NOMO-1 (cell line): ENCODE measurements at regions not wholly inside any gene's neighbourhood (a gene's known extent, or its start where the extent isn't known, plus 50 kb on each side); places are given as distances from the start of the nearest gene placed in this dataset.
"Not testable (repeated sequence)": the region's sequence is repeated elsewhere in the genome, so short reads cannot be mapped to it uniquely, and the experiment has no call there.

Source experiments
- DNase-seq, 2 experiments: peaks; one replicate each; lab custom pipeline; 2025; ENCODE audit not compliant: unreplicated experiment in 2 of 2; lab: John Stamatoyannopoulos, UW

DNA sequence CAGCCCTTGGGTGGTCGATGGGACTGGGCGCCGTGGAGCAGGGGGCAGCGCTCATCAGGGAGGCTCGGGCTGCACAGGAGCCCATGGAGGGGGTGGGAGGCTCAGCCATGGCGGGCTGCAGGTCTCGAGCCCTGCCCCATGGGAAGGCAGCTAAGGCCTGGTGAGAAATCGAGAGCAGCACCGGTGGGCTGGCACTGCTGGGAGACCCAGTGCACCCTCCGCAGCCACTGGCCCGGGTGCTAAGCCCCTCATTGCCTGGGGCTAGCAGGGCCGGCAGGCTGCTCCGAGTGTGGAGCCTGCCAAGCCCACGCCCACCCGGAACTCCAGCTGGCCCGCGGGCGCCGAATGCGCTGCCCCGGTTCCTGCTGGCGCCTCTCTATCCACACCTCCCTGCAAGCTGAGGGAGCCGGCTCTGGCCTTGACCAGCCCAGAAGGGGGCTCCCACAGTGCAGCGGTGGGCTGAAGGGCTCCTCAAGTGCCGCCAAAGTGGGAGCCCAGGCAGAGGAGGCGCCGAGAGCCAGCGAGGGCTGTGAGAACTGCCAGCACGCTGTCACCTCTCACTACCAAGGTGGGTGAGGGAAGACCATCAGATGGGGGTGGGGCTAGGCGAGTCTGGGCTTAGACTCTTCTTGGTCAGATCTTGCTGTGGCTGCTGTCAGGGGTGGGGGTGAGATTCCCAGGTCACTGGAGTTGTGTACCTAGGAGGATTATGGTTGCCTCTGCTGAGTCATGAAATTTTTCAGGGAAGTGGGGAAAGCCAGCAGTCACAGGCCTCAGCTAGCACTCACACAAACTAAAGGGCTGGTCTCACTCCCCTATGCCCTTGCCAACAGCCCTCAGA, 87.0 kb upstream of the NDST4 start:
- not testable (repeated sequence) for DNase-seq

DNA sequence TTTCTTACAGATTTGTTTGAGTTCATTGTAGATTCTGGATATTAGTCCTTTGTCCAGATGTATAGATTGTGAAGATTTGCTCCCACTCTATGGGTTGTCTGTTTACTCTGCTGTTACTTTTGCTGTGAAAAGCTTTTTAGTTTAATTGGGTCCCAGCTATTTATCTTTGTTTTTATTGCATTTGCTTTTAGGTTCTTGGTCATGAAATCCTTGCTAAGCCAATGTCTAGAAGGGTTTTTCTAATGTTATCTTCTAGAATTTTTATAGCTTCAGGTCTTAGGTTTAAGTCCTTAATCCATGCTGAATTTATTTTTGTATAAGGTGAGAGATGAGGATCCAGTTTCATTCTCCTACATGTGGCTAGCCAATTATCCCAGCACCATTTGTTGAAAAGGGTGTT, 81.2 kb upstream of the NDST4 start:
- not testable (repeated sequence) for DNase-seq

DNA sequence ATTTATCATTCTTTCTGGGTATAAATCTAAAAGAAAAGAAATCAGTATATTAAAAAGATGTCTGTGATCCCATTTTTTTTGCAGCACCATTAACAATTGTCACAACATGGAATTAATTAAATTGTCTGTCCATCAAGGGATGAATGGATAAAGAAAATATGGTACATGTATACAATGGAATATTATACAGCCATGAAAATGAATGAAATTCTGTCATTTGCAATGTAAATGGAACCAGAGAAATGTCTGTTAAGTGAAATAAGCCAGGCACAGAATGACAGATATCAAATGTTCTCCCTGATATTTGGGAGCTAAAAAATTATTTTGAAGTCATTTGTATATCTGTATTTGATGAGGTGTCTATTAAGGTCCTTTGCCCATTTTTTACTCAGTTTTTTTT, 77.1 kb upstream of the NDST4 start:
- DNase-seq, result no peak

DNA sequence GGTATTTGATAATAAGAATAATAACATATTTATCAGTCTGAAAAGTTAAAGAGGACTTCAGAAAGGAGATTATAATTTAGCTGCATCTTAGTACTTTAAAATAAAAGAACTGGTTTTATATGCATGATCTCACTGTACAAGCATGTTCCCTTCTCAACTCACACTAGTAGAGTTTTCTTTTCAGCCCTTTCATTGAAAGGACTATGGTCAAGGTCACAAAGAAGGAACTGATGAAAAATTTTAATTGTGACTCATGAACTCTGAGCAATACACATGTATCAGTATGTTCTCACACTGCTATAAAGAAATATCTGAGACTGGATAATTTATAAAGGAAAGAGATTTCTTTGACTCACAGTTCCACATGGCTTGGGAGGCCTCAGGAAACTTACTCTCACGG, 73.7 kb upstream of the NDST4 start:
- no peak for DNase-seq

DNA sequence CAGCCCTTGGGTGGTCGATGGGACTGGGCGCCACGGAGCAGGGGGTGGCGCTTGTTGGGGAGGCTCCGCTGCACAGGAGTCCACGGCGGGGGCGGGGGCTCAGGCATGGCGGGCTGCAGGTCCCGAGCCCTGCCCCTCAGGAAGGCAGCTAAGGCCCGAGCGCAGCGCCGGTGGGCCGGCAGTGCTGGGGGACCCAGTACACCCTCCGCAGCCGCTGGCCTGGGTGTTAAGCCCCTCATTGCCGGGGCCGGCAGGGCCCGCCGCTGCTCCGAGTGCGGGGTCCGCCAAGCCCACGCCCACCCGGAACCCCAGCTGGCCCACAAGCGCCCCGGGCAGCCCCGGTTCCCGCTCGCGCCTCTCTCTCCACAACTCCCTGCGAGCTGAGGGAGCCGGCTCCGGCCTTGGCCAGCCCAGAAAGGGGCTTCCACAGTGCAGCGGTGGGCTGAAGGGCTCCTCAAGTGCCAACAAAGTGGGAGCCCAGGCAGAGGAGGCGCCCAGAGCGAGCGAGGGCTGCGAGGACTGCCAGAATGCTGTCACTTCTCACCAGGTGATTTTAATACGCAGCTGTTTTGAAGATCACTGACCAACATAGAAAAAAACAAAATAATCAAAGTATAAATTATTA, 66.1 kb upstream of the NDST4 start:
- DNase-seq, result not testable (repeated sequence)

DNA sequence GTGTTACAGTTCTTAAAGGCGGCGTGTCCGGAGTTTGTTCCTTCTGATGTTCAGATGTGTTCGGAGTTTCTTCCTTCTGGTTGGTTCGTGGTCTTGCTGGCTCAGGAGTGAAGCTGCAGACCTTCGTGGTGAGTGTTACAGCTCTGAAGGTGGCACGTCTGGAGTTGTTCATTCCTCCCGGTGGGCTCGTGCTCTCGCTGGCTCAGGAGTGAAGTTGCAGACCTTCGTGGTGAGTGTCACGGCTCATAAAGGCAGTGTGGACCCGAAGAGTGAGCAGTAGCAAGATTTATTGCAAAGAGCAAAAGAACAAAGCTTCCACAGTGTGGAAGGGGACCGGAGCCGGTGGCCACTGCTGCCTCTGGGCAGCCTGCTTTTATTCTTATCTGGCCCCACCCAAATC, 65.3 kb upstream of the NDST4 start:
- DNase-seq, result not testable (repeated sequence)

DNA sequence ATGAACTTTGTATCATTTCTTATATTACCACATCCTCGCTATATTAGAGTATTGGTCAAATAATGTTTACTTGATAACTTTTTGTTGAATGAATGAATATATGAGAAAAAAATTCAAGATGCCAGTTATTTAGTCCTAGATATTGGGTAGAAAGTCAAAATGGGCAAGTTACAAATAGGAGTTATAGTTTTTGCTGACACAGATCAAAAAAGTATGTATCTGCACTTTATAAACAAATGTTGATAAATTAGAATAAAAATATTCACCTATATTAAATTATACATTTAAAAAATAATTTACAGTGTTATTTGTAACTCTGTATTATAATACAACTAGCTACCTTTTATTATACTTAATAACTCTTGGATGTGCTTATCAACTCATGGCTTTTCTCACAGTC, 57.8 kb upstream of the NDST4 start:
- DNase-seq, result no peak

DNA sequence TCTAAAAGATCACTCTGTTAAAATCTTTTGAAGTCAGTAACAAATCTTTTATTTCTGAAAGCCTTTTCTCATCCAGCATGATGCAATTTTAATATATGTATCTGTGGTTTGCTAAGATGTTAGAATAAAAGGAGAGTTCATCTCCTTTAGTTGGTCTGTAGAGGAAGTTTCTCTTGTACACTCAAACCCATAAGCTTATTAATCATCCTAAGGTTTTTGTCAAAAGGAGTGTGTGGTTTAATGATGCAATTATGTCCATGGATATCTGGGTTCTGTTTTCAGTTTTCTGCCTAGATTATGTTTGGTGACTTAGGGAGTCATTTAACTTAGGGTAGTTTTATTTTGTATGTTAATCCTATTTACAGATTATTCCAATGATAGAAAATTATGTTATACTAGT, 52.1 kb upstream of the NDST4 start:
- DNase-seq, result peak in 1 of 2 experiments; percentile 42
